ENCODE measurements at regions not wholly inside any gene's neighbourhood (a gene's known extent, or its start where the extent isn't known, plus 50 kb on each side); places are given as distances from the start of the nearest gene placed in this dataset.

DNA sequence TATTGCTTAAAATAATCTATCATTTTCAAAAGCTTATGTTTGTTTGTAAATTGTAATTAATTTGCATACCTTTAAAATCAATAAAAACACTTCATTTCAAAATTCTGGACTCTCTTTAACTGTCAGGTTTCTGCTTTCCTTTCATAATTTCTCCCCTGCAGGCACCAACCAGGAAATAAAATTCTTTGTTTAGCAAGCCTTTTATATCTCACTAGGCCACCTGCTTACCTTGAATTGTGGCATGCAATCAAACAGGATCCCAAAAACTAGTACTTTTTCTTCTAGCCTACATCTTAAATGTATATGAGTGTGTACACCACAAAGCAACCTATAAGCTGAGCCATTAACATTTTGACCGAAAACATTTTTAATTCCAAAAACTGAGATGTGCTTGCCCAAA is 233.1 kb downstream of the NR4A2 start:
- dilution Hi-C loops (cut with HindIII; ENCODE audit: low sequenced_read_pairs, unreplicated experiment), result no loop called here
- no TSS peak for BruUV-seq (replicated peaks)
- Histone ChIP-seq H2BK5ac (ENCODE audit: low read depth, low read length, poor library complexity, severe bottlenecking) (no peak overlapping the region), H2AK5ac (ENCODE audit: low read depth, low read length) (no peak overlapping the region), H3K36me3 (ENCODE audit: control insufficient read depth, insufficient read depth, low read length) (no peaks in the 10 kb centered on the region), H3K79me1 (ENCODE audit: low read depth in 1 of 2, low read length in 2 of 2) (no peaks in the 10 kb centered on the region), H3K4ac (ENCODE audit: low read depth, low read length) (no peak overlapping the region), H2BK15ac (ENCODE audit: low read depth, low read length) (no peak overlapping the region), H3K27me3 (ENCODE audit: control insufficient read depth, insufficient read depth, low read length) (no peaks in the 10 kb centered on the region), H3K4me3 (ENCODE audit: insufficient read depth, low read depth, low read length) (no peak overlapping the region), H2AFZ (replicated peaks; ENCODE audit: low read length, poor library complexity) (no peak overlapping the region), H3K4me1 (ENCODE audit: control insufficient read depth, insufficient read depth, low read length) (no peaks in the 10 kb centered on the region), H4K20me1 (ENCODE audit: insufficient read depth, low read length) (no peaks in the 10 kb centered on the region), H4K91ac (ENCODE audit: insufficient read depth, low read depth, low read length) (no peak overlapping the region), H3K18ac (ENCODE audit: low read depth, low read length) (no peak overlapping the region), H2BK120ac (ENCODE audit: low read depth, low read length) (no peak overlapping the region), H3K27ac (ENCODE audit: insufficient read depth, low read length) (no peak overlapping the region), H3K56ac (ENCODE audit: extremely low read depth, insufficient read depth, low read length) (no peak overlapping the region), H3K14ac (replicated peaks; ENCODE audit: low read depth, low read length) (no peak overlapping the region), H3K4me2 (ENCODE audit: low read depth, low read length) (no peak overlapping the region), H4K8ac (ENCODE audit: low read depth in 2 of 2, low read length in 2 of 2) (no peak overlapping the region), H3K9ac (ENCODE audit: low read depth, low read length) (no peak overlapping the region), H4K5ac (ENCODE audit: low read depth, low read length) (no peak overlapping the region), H3K23ac (ENCODE audit: low read depth, low read length) (no peak overlapping the region), H2BK20ac (ENCODE audit: low read depth, low read length) (no peak overlapping the region), H3K9me1 (ENCODE audit: insufficient read depth, low read length) (no peaks in the 10 kb centered on the region), H2AK9ac (replicated peaks; ENCODE audit: low read depth, low read length, poor library complexity) (no peak overlapping the region), H3K9me3 (ENCODE audit: control insufficient read depth, insufficient read depth, low read length) (no peaks in the 10 kb centered on the region; the same call in 1 of the 2 replicates)
- WGBS, 2 experiments (ENCODE audit: extremely low coverage in 2 of 2, insufficient read length in 1 of 2), result no CpG with 5 or more reads among the region's 1 CpG
- POLR2A ChIA-PET (ENCODE audit: unreplicated experiment), result no interaction called here
- ATAC-seq (ENCODE audit: low read depth) (no peak), DNase-seq (no peak)
- intact Hi-C loops (cut with micrococcal nuclease), result no loop called here
- CTCF ChIA-PET, result no interaction called here
- in situ Hi-C loops (cut with MboI; ENCODE audit: low sequenced_read_pairs), result no loop called here
- no peak for TF ChIP-seq CHD1 (IDR thresholded peaks at IDR 0.05; ENCODE audit: low read depth, low read length)
- TF ChIP-seq NFE2L2 (IDR thresholded peaks at IDR 0.05; ENCODE audit: low read depth, low read length), result no peak
- no peak for TF ChIP-seq RAD21 (IDR thresholded peaks at IDR 0.05; ENCODE audit: low read length)
- TF ChIP-seq MAFK (IDR thresholded peaks at IDR 0.05; ENCODE audit: low read depth, low read length), result no peak
- TF ChIP-seq CEBPB (IDR thresholded peaks at IDR 0.05; ENCODE audit: low read depth, low read length), result no peak
- TF ChIP-seq, protein P1, sequence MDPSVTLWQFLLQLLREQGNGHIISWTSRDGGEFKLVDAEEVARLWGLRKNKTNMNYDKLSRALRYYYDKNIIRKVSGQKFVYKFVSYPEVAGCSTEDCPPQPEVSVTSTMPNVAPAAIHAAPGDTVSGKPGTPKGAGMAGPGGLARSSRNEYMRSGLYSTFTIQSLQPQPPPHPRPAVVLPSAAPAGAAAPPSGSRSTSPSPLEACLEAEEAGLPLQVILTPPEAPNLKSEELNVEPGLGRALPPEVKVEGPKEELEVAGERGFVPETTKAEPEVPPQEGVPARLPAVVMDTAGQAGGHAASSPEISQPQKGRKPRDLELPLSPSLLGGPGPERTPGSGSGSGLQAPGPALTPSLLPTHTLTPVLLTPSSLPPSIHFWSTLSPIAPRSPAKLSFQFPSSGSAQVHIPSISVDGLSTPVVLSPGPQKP (IDR thresholded peaks at IDR 0.05; ENCODE audit: borderline replicate concordance, low read depth, low read length), result no peak
- no peak for TF ChIP-seq SMC3 (IDR thresholded peaks at IDR 0.05; ENCODE audit: low read depth, low read length)
- no peak for TF ChIP-seq POLR2A (IDR thresholded peaks at IDR 0.05; ENCODE audit: low read depth, low read length)
- TF ChIP-seq FOS (IDR thresholded peaks at IDR 0.05; ENCODE audit: low read depth, low read length), result no peak
- no peak for TF ChIP-seq RCOR1 (IDR thresholded peaks at IDR 0.05; ENCODE audit: insufficient replicate concordance, low read length)

Measured in IMR-90 (cell line).